ENCODE measurements at regions not wholly inside any gene's neighbourhood (a gene's known extent, or its start where the extent isn't known, plus 50 kb on each side); places are given as distances from the start of the nearest gene placed in this dataset.

- WGBS (ENCODE audit: low lambda C conversion rate): 0% methylated on average over 1 of the region's 1 CpG
- no TSS peak for BruUV-seq (replicated peaks)
- TF ChIP-seq MNT (IDR thresholded peaks at IDR 0.05) (no peak), TCF12 (IDR thresholded peaks at IDR 0.05) (no peak), TCF12 (CRISPR knock-in tag; IDR thresholded peaks at IDR 0.05) (no peak), ZMYM4 (CRISPR knock-in tag; IDR thresholded peaks at IDR 0.05) (no peak), TARDBP (CRISPR knock-in tag; IDR thresholded peaks at IDR 0.05) (no peak), ZNF543 (CRISPR knock-in tag; IDR thresholded peaks at IDR 0.05) (no peak), ZSCAN5A (CRISPR knock-in tag; IDR thresholded peaks at IDR 0.05; ENCODE audit: borderline replicate concordance) (no peak), RBFOX2 (IDR thresholded peaks at IDR 0.05; ENCODE audit: low read depth, low read length) (no peak), NFATC3 (CRISPR knock-in tag; IDR thresholded peaks at IDR 0.05) (no peak), ARNT2 (CRISPR knock-in tag; IDR thresholded peaks at IDR 0.05; ENCODE audit: low read depth) (no peak)
- TF ChIP-seq, protein P1, sequence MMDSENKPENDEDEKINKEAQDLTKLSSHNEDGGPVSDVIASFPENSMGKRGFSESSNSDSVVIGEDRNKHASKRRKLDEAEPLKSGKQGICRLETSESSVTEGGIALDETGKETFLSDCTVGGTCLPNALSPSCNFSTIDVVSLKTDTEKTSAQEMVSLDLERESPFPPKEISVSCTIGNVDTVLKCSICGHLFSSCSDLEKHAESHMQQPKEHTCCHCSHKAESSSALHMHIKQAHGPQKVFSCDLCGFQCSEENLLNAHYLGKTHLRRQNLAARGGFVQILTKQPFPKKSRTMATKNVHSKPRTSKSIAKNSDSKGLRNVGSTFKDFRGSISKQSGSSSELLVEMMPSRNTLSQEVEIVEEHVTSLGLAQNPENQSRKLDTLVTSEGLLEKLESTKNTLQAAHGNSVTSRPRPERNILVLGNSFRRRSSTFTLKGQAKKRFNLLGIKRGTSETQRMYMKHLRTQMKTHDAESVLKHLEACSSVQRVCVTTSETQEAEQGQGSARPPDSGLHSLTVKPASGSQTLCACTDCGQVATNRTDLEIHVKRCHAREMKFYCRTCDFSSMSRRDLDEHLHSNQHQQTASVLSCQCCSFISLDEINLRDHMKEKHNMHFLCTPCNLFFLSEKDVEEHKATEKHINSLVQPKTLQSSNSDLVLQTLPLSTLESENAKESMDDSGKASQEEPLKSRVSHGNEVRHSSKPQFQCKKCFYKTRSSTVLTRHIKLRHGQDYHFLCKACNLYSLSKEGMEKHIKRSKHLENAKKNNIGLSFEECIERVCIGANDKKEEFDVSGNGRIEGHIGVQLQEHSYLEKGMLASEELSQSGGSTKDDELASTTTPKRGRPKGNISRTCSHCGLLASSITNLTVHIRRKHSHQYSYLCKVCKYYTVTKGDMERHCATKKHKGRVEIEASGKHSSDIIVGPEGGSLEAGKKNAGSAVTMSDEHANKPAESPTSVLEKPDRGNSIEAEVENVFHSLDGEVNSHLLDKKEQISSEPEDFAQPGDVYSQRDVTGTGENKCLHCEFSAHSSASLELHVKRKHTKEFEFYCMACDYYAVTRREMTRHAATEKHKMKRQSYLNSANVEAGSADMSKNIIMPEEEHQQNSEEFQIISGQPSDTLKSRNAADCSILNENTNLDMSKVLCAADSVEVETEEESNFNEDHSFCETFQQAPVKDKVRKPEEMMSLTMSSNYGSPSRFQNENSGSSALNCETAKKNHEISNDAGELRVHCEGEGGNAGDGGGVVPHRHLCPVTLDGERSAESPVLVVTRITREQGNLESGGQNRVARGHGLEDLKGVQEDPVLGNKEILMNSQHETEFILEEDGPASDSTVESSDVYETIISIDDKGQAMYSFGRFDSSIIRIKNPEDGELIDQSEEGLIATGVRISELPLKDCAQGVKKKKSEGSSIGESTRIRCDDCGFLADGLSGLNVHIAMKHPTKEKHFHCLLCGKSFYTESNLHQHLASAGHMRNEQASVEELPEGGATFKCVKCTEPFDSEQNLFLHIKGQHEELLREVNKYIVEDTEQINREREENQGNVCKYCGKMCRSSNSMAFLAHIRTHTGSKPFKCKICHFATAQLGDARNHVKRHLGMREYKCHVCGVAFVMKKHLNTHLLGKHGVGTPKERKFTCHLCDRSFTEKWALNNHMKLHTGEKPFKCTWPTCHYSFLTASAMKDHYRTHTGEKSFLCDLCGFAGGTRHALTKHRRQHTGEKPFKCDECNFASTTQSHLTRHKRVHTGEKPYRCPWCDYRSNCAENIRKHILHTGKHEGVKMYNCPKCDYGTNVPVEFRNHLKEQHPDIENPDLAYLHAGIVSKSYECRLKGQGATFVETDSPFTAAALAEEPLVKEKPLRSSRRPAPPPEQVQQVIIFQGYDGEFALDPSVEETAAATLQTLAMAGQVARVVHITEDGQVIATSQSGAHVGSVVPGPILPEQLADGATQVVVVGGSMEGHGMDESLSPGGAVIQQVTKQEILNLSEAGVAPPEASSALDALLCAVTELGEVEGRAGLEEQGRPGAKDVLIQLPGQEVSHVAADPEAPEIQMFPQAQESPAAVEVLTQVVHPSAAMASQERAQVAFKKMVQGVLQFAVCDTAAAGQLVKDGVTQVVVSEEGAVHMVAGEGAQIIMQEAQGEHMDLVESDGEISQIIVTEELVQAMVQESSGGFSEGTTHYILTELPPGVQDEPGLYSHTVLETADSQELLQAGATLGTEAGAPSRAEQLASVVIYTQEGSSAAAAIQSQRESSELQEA (CRISPR knock-in tag; IDR thresholded peaks at IDR 0.05; ENCODE audit: not compliant biosample characterization): no peak
These were observed 140.4 kb upstream of the C11orf58 start for GRCh38 chr11:16598032-16598431.

More at GRCh38 chr11:16598032-16598431, 140.4 kb upstream of the C11orf58 start:
- intact Hi-C loops (cut with micrococcal nuclease; ENCODE audit: unreplicated experiment) (no loop called here), in situ Hi-C loops (cut with HindIII; ENCODE audit: extremely low pct_ligation_motif_present, low pct_unique_long_range_greater_than_20kb) (no loop called here)
- ATAC-seq: no peak
- Histone ChIP-seq H3K36me3 (replicated peaks in 1 of 2; ENCODE audit: control insufficient read depth in 1 of 2, insufficient read depth in 2 of 2, low read length in 2 of 2) (no peaks in the 10 kb centered on the region), H3K4me3 (replicated peaks in 1 of 3; ENCODE audit: insufficient read depth in 1 of 3, low read depth in 2 of 3, low read length in 3 of 3) (no peak overlapping the region), H4K20me1 (ENCODE audit: insufficient read depth, low read length) (no peaks in the 10 kb centered on the region), H3K4me1 (ENCODE audit: insufficient read depth, low read length) (no peaks in the 10 kb centered on the region), H2AFZ (ENCODE audit: low read length) (no peak overlapping the region), H3K27ac (ENCODE audit: extremely low read length, insufficient read depth, low read length) (no peak overlapping the region), H3K27me3 (ENCODE audit: control insufficient read depth in 1 of 2, insufficient read depth in 2 of 2, low read length in 2 of 2) (no peaks in the 10 kb centered on the region; a peak in 1 of 5 replicates), H3K79me2 (ENCODE audit: insufficient read depth, low read length) (no peaks in the 10 kb centered on the region), H3K4me2 (ENCODE audit: low read depth, low read length) (no peak overlapping the region), H3K9ac (ENCODE audit: insufficient read depth, low read depth, low read length) (no peak overlapping the region), H3K9me3 (ENCODE audit: low read length) (no peaks in the 10 kb centered on the region)
- CTCF ChIA-PET (ENCODE audit: low intra/inter-chr PET ratio, low total read pairs): no interaction called here
- DNase-seq (ENCODE audit: low spot score): no peak
- FAIRE-seq: no peak
- POLR2A ChIA-PET: no interaction called here
